ENCODE measurements at regions not wholly inside any gene's neighbourhood (a gene's known extent, or its start where the extent isn't known, plus 50 kb on each side); places are given as distances from the start of the nearest gene placed in this dataset.

DNA sequence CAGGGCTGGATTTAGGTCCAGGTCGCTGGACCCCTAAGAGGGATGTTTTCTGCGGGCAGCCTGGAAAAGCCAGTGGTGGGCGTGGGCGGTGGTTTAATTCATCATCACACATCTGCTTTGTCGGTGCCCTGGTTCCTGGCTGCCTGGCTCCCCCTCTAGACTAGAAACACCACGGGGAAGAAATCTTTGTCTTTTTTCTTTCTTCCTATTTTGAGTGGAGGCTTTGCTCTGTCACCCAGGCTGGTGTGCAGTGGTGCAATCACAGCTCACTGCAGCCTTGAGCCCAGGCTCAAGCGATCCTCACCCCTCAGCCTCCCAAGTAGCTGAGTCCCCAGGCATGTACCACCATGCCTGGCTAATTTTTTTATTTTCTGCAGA, 86.6 kb upstream of the LINC01488 start:
- no peak for FAIRE-seq

DNA sequence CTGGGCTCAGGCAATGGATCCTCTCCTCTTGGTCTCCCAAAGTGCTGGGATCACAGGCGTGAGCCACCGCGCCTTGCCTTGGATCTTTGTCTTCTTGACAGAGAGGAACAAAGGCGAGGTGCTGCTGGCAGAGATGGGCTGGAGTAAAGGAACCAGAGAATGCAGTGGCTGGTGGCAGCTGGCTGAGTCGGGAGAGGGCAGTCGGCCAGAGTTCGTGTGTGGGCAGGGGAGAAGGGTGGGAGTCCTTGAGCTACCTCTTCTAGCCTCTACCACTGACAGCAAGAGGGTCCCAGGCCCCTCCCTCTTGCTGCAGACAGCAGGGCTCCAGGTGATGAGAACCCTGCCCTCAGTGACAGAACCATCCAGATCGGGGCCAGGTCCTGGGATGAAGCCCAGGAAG, 86.2 kb upstream of the LINC01488 start:
- FAIRE-seq = no peak

DNA sequence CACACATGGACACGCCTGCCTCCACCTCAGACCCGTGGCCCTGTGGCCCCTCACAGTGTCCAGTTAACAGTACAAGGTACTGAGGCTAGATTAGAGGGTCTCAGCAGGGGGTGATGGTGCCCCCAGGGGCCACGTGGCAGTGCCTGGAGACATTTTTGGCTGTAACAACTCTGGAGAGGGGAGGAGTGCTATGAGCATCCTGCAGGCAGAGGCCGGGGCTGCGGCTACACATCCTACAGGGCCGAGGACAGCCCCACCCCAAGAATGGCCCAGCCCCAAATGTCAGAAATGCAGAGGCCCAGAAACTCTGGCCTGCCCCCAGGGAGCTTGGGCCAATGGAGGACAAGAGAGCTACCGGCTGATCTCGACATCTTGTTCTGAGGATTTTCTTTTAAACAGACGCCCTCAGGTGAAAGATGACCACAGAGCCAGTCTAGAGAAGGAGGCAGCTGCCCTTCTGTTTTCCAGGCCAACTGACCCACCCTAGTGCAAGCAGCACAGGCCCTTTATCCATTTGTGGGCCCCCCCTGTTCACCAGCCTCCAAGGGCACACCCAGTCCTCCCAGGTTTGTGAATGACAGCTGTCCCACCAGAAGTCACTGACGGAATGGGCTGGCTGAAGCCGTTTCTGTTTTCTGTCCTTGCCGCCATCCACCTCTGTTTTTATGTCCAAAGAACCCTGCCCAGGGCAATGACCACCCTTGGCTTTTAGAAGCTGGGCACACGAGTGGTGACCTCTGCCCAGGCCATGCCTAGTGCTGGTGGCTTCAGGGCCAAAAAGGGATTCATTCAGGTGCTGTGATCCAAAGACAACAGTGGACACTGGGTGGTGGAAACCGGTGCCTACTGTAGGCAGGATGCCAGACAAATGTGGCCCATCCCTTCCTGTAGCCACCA, 85.2 kb upstream of the LINC01488 start:
- FAIRE-seq = no peak

DNA sequence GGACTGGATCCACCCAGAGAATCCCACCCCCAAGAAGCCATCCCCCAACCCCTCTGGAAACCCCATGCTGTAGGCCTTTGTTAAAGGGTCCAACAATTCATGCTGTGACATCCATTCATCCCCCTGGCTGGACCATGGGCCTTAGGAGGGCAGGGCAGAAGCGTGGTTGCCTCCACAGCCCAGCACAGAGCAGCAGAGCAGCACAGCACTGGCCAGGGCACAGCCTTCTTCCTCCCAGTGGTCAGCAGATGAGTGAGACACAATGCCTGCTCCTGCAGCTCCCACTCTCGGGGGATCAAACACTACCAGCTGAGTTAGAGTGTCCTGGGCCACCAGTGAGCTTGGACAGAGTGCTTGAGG, 84.5 kb upstream of the LINC01488 start:
- no peak for FAIRE-seq

DNA sequence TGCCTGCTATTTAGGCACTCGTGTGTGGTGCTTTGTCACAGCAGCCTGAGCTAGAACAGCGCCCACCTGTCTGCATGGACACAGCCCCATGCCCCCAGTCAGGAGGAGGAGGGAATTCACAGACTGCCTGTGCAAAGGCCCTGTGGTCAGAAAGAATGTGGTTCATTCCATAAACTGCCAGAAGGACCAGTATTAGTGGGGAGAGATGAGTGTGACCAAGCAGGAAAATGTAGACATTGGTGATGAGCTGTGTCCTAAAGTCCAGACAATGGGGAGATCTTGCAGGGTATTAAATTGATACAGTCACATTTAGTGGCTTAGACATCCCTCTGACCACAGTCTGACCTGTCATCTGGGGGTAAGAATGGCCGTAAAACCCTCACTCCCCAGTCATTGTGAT, 83.7 kb upstream of the LINC01488 start:
- no peak for FAIRE-seq

DNA sequence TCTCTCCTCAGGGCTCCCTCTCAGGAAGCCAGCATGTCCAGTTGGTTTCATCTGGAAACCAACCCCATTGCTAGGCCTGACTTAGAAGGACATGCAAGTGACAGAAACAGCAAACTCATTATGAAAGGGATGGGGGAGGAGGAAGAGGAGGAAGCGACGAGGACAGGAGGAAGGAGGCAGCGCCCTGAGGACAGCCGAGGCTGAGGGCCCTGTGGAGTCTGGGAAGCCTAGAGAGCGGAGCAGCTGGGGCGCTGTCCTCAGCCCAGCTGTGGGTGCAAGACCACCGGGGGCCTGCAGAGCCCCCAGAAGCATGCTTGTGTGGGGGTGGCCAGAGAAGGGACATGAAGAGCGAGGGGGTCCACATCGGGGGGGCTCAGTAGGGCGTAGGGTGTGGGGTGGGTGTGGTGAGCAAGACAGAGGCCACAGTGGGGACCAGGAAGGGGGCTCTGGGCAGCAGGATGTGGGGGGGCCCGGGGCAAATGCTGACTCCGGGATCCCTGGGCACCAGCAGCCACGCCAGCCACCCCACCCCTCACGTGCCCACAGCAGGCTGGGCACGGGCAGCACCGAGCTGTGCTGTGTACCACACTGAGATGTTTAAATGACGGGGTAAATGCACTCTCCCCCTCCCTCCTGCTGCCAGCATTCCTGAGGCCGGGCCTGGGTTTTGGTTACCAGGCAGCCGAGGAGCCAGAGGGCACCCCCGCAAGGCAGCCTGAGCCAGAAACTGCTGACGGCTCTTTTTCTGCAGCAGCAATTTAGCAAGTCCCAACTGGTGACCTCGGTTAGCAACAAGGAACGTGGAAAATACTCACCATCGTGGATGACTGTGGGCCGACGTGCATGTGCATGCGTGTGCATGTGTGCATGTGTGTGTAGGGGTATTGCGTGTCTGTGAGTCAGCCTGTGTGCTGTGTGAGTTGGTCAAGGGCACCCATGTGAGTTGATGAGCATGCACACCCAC, 82.7 kb upstream of the LINC01488 start:
- no peak for FAIRE-seq

DNA sequence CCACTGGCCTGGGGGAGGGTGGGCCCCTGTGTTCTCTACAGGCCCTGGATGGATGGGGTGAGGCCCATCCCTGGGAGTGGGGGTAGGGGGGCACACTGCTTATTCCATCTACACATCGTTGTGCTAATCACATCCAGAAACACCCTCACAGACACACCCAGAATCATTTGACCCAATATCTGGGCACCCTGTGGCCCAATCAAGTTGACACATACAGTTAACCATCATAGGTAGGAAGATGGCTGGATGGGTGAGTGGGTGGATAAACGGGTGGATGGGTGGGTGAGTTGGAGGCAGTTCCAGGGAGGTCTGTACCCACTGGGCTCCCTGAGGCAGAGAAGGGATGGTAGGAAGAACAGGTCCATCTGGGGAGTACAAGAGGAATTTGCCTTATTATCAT, 81.3 kb upstream of the LINC01488 start:
- no peak for FAIRE-seq

DNA sequence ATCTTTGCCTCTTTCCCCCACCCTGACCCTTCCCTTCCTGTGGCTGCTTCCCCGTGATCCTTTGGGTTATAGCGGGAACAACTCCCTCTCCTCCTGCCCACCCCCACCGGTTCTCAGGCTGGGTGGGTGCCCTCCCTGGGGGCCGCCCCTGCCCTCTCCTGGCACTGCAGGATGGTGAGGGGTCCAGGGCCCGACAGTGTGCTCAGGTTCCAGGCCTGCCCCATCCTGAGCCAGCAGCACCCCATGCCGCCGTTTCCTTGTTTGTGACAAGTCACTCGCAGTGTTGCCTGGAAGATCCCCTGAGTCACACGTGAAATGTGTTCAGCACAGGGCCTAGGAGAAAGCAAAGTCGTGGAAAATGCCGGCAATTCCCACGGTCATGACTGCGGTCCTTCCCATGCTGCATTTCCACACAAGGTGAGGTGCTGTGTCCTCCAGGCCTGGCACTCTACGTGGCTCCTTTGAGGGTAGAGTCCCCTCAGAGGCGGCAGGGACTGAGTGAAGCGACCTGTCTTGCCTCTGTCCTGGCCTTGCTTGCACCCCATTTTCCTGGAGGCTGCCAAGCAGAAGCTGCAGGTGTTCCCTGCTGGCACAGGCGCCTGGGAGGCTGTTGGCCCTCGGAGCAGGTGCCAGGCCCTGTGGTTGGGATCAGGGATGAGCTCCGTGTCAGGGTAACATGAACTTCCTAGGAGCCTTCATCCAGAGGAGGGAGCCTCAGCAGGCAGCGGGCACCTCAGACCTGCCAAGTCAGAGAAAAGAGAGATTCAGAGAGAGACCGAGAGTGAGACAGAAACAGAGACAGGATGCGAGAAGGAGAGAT, 80.5 kb upstream of the LINC01488 start:
- no peak for FAIRE-seq

DNA sequence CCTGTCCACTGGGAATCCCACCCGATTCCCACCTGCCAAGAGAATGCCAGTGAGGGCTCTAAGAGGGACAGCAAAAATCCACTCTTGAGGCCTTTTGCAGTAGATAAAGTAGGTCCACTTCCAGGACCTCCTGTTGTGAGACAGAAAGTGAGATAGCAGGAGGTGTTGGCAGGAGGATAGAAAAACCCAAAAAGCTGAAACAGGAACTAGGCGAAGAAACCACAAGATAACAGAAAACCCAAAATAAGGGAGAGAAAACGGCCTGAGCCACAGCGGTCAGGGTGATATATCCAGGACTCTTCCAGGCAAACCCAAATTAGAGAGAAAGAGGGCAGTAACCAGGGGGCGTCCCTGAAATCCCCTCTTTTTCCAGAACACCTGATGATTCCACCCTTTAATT, 79.7 kb upstream of the LINC01488 start:
- FAIRE-seq = no peak

DNA sequence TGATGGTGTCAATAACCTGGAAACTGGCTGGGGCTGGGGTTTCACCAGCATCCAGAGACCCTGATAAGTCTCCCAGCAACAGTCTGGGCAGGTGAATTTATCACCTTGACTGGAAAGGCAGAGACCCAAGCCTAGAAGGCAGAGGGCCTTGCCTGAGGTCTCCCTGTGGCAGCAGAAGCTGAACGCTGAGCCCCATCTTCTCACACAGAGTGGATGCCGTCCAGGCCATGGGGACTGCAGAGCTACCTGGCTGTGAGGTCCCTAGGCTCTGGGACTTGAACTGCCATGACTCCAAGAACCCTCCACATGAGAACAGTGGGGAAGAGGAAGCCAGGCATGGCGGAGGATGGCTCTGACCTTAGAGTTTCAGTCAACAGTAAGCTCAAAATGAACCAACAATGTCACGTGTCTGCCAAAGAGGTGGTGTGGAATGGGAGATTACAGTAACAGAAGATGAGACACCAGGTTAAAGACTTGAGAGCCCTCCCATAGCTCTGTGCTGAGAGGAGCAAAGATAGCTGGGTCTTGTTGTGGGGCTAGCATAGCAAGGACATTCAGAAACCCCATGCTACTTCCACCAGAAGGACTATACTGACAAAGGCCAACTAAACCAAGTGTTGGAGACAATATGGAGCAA, 79.1 kb upstream of the LINC01488 start:
- no peak for FAIRE-seq

DNA sequence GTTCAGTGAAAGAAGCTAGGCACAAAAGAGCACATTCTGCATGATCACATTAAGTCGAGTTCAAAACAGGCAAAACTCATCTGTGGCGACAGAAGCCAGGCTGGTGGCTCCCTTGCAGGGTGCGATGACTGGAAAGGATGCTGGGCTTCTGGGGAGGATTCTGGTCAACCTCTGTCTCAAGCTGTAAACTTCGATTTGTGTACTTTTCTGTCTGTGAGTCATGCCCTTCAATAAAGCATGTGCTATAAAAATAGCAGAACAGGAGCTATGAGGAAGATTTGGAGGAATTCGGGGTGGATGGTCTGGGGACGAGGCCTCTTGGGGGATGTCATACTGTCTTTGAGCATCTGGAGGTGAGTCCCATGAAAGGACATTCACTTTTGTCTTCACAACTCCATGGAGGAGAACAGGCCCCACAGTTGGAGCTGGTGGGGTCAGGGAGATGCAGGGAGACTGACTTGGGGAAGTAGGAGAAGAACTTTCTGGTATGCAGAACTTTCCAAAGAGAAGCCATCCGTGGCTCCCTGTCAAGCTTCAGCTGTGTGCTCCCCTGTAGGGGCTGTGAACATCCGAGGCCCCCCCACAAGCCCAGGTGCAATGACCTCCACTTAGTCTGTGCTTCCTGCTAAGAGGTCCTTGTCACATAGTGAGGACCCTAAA, 77.8 kb upstream of the LINC01488 start:
- no peak for FAIRE-seq

DNA sequence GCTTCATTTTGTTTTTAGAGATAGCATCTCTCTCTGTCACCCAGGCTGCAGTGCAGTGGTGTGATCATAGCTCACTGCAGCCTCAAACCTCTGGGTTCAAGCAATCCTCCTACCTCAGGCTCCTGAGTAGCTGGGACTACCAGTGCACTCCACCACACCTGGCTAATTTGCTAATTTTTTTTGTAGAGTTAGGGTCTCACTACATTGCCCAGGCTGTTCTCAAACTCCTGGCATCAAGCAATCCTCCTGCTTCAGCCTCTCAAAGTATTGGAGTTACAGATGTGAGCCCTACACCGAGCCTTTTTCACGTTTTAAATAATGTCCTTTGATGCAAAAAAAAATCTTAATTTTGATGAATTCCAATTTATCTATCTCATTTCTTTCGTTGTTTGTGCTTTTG, 75.4 kb upstream of the LINC01488 start:
- no peak for FAIRE-seq

DNA sequence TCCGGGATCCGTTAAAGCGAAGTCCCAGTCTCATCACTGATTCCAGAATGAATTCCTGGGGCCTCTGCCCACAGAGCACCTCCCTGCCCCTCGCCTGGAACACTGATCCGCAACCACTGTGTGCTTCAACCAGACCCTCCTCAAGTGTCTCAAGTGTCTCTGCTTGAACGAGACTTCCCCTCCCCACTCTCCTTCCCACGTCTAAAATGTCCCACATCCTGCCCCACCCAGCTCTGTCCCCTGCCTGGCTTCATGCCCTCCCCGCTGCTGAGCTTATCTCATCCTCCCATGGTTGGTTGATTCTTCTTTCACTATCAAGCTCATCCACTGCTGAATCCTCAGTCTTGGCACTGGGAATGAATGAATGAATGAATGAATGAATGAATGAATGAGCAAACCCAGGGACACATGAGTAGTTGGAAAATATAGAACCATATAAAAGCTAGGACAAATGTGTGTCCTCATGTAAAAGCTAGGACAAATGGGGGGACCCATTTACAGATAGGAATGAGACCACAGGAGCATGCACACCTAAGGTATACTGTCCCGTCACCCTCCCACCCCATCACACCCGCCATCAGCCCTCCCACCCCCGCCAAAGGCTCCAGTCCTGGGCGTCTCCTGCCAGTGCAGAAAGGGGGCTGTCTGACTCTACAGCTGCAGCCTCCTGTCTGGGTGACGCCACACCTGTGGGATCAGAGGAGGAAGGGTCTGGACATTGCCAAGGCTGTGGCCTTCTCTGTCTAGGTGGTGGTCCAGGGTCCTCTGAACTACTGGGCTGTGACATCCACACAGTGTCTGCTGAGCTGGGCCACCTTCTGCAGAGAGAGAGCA, 71.4 kb upstream of the LINC01488 start:
- FAIRE-seq = no peak

DNA sequence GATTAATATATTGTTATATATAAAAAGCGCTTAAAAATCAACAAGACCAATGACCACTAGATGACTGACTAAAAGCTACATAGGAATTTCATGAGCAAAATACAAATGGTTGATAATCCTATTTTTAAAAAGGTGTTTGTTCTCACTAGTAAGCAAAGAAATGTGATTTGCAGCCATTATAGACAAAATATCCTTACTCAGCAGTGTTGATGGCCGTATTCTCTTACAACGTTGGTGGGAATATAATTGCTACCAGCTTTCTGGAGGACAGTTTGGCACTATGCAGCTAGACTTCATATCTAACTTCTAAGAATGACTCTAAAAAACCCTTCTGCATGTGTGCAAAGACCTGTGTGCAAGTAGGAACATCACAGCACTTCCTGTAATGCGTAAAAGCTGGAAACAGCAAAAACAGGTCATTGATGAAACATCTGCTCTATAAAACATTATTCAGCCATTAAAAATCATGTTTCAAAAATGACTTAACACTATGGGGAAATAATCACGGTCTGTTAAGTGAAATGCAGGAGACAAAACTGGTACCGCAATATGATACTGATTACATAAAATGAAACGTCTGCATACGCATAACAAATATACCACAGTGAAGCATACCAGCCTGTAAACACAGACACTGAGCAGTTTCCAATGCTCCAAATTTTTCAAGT, 70.1 kb upstream of the LINC01488 start:
- no peak for FAIRE-seq

DNA sequence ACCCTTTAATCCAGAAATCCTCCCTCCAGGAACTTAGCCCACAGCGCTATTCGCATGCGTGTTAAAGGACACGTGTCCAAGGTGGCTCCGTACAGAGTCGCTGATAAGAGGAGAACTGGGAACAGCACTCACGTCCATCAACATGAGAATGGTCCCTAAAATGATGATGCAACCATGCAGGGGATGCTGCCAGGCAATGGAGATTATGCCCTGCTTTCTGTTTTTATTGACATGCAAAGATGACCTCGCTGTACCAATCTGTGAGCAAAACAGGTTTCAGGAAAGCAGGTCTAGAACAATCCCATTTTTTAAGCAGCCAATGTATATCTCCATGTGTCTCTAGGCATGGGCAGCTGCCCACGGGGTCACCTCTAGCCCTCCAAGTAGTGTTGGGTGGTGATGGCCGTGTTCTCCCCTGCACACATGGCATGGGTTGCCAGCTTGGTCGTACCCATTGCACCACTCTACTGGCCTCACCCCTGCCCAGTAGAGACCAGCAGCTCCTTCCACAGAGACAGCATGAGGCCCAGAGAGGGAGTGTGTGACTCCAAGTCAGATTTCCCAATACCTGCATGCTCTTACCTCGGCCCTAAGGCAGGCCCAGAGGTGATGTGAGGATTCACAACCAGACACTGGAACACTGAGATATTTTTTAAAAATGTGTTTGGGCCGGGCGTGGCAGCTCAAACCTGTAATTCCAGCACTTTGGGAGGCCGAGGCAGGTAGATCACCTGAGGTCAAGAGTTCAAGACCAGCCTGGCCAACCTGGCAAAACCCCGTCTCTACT, 68.3 kb upstream of the LINC01488 start:
- FAIRE-seq = no peak

DNA sequence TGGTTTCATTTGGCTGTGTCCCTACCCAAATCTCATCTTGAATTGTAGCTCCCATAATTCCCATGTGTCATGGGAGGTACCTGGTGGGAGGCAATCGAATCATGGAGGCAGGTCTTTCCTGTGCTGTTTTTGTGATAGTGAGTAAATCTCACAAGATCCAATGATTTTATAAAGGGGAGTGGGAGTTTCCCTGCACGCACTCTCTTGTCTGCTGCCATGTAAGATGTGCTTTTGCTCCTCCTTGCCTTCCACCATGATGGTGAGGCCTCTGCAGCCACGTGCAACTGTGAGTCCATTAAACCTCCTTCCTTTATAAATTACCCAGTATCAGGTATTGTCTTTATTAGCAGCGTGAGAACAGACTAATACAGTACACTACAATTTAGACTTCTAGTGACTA, 67.5 kb upstream of the LINC01488 start:
- no peak for FAIRE-seq

DNA sequence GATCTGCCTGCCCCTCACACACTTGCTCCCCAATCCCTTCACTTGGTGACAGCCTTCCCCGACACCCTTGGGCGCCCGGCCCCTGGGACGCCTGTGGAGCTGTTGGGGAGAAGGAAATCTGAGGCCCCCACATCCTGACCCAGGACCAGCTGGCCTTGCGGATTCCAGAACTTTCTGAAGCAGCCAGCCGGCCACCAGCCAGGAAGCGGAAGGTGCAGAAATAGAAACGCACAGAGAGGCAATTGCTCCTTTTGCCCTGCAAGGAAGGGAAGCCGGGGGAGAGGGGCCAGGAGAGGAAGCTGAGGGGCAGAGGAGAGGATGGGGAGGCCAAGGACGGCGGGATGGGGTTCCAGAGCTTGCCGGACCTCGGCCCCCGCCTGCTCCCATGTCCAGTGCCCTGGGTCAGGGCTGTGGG, 66.7 kb upstream of the LINC01488 start:
- no peak for FAIRE-seq

DNA sequence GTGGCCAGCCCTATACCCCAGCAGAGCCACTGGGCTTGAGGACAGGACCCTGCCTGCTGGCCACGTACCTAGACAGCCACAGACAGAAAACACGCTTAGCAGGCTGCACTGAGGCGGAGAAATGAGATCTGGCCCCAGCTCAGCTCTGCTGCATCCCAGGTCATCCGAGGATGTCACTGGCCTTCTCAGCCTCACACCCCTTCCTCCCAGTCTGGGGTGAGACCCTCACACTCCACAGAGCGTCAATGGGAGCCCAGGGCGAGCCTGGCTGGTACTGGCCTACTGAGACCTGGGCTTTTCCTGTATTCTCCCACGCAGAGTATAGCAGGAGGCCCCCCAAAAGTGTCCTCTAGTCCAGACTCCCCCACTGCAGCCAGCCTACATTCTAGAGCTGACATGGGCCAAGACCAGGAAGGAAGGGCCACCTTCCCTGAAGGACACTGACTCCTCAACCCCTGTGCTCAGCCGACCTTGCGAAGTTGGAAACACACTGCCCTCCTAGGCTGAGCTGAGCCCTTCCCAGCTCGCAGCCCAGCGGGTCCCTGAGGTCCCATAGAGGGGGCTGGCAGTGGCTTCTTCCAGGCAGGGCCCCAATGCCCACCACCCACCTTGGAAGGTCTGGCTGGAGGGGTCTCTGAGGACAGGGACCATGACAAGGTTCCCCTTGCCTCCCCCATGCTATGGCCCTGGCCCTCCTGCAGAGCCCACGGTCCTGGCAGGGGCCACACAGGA, 65.9 kb upstream of the LINC01488 start:
- FAIRE-seq = no peak

DNA sequence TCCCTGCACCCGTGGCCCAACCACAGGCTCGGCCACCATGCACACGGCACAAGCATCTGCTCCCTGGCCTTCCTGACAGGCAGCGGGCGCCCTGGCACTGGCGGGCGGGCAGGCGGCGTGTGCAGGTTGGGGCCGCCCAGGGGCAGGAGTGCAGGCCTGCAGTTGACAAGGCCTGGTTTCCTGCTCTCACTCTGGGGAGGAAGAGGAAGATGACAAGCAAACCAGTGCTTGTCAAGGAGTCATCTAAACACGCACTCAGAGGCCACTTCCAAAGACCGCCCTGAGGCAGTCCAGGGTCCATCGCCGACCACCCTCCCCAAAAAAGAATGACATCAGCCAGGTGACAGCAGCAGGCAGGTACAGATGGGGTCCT, 65.3 kb upstream of the LINC01488 start:
- FAIRE-seq = no peak

Measured in colon (tissue), 2 donors.